Lung (tissue), 11 donors: ENCODE measurements at regions not wholly inside any gene's neighbourhood (a gene's known extent, or its start where the extent isn't known, plus 50 kb on each side); places are given as distances from the start of the nearest gene placed in this dataset.
"Not testable (repeated sequence)": the region's sequence is repeated elsewhere in the genome, so short reads cannot be mapped to it uniquely, and the experiment has no call there.

Experiments used
- ATAC-seq: fragments of 200-7000 bp; cut with Tn5 transposase; one replicate; pipeline ENCODE4 v1.9.1; 2020; ENCODE audit warnings: moderate number of reproducible peaks; ENCODE audit not compliant: insufficient read depth, low FRiP score
- DNase-seq, 3 donors: peaks; one replicate each; pipeline ENCODE4 v3.0.0-alpha.2; 2013 to 2017
- H3K27ac ChIP-seq, 2 donors: one replicate each; pipeline ENCODE4 v1.5.1; 2013; ENCODE audit warnings: mild to moderate bottlenecking in 2 of 2, moderate library complexity in 2 of 2, control low read depth in 1 of 2, inconsistent platforms in 1 of 2, low read depth in 1 of 2, low read length in 1 of 2
- H3K27me3 ChIP-seq, 3 donors: one replicate each; pipeline ENCODE4 v1.5.1; 2013; ENCODE audit warnings: low read length in 2 of 3; ENCODE audit not compliant: control insufficient read depth in 3 of 3, insufficient read depth in 3 of 3
- H3K36me3 ChIP-seq, 4 donors: one replicate each; pipeline ENCODE4 v1.5.1; 2013; ENCODE audit warnings: low read length in 4 of 4, mild to moderate bottlenecking in 1 of 4, moderate library complexity in 1 of 4; ENCODE audit not compliant: control insufficient read depth in 4 of 4, insufficient read depth in 4 of 4
- H3K4me1 ChIP-seq, 5 donors: one replicate each; pipeline ENCODE4 v1.5.1; 2013; ENCODE audit warnings: low read length in 5 of 5, mild to moderate bottlenecking in 2 of 5, moderate library complexity in 1 of 5; ENCODE audit not compliant: control insufficient read depth in 5 of 5, insufficient read depth in 5 of 5
- H3K4me3 ChIP-seq: one replicate; pipeline ENCODE4 v1.5.1; 2013; ENCODE audit warnings: mild to moderate bottlenecking, control low read depth, moderate library complexity
- H3K9ac ChIP-seq, 2 donors: one replicate each; pipeline ENCODE4 v1.5.1; 2013; ENCODE audit warnings: low read length in 2 of 2, control low read depth in 1 of 2; ENCODE audit not compliant: insufficient read depth in 1 of 2
- H3K9me3 ChIP-seq, 4 donors: one replicate each; pipeline ENCODE4 v1.5.1; 2013; ENCODE audit warnings: low read length in 3 of 4, mild to moderate bottlenecking in 1 of 4, moderate library complexity in 1 of 4; ENCODE audit not compliant: control insufficient read depth in 4 of 4, insufficient read depth in 3 of 4
- WGBS, 2 donors: extraction: QIAGEN DNeasy Blood & Tissue Kit; methylation state at CpG; one replicate each; pipeline ENCODE4 v1.1.7; 2013; 5-methylcytosine and 5-hydroxymethylcytosine counted together
- TF ChIP-seq, protein P1 (sequence below): IDR thresholded peaks from 2 replicates; pipeline ENCODE4 v1.5.1; 2012; ENCODE audit warnings: mild to moderate bottlenecking; ENCODE audit errors: control extremely low read depth, extremely low read depth
- donor health status: control.
- donor health status: control.
- donor health status: Bipolar disorder and iron deficiency.
- donor health status: healthy.
- donor health status: DM: yes; HTN: yes; CAD: no.

DNA sequence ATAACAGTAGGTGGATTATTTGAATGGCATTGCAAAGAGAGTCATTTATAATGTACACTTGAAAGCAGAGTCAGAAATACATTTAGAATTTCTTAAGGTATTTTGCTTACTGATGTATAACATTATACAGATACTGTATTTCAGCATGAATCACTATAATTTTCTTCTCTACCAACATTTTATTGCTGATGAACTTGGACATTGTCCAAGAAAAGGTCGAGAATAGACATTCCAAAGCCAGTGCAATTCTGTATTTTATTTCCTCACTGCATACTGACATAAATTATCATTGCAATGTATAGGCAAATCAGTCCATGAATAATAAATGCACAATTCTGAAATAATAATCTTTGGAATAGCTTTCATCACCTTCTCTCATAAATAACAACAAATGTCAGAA, 1420.0 kb upstream of the EYS start:
- ATAC-seq, result no peak
- no peak overlapping the region for H3K9ac ChIP-seq

DNA sequence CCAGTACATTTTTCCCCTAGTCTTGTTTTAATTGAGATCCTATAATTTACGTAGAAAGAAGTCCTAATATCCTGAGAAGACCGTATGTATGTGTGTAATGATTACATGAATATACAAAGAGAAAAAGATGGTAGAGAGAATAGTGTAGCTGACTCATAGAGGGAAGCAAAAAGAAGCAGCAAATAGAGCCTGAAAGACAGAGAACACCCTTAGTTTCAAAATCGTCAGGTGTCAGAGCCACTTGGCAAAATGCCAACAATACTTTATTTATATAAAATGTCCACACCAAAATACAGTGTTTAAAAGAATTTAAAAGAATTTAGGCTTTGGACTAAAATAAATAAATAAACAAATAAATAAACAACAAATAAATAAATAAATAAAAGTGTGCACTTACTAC, 1414.1 kb upstream of the EYS start:
- H3K4me1 ChIP-seq, result no peaks in the 10 kb centered on the region
- no peaks in the 10 kb centered on the region for H3K9me3 ChIP-seq
- no peaks in the 10 kb centered on the region for H3K27me3 ChIP-seq
- TF ChIP-seq, protein P1, sequence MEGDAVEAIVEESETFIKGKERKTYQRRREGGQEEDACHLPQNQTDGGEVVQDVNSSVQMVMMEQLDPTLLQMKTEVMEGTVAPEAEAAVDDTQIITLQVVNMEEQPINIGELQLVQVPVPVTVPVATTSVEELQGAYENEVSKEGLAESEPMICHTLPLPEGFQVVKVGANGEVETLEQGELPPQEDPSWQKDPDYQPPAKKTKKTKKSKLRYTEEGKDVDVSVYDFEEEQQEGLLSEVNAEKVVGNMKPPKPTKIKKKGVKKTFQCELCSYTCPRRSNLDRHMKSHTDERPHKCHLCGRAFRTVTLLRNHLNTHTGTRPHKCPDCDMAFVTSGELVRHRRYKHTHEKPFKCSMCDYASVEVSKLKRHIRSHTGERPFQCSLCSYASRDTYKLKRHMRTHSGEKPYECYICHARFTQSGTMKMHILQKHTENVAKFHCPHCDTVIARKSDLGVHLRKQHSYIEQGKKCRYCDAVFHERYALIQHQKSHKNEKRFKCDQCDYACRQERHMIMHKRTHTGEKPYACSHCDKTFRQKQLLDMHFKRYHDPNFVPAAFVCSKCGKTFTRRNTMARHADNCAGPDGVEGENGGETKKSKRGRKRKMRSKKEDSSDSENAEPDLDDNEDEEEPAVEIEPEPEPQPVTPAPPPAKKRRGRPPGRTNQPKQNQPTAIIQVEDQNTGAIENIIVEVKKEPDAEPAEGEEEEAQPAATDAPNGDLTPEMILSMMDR, result no peak
- no peak overlapping the region for H3K9ac ChIP-seq
- ATAC-seq (no peak), DNase-seq (no peak)
- H3K36me3 ChIP-seq, result no peaks in the 10 kb centered on the region
- H3K4me3 ChIP-seq, result no peak overlapping the region
- H3K27ac ChIP-seq, result no peak overlapping the region
- 81 to 91% methylated on average over 3 of the region's 3 CpGs for WGBS, 2 donors

More for the DNA sequence above, 1420.0 kb upstream of the EYS start:
- TF ChIP-seq, protein P1, result no peak
- no peaks in the 10 kb centered on the region for H3K9me3 ChIP-seq
- H3K36me3 ChIP-seq, result no peaks in the 10 kb centered on the region
- no peak for DNase-seq
- H3K4me1 ChIP-seq, result no peaks in the 10 kb centered on the region
- H3K27ac ChIP-seq, result no peak overlapping the region
- 32 to 49% methylated on average over 1 of the region's 1 CpG for WGBS, 2 donors
- no peak overlapping the region for H3K4me3 ChIP-seq
- no peaks in the 10 kb centered on the region for H3K27me3 ChIP-seq

DNA sequence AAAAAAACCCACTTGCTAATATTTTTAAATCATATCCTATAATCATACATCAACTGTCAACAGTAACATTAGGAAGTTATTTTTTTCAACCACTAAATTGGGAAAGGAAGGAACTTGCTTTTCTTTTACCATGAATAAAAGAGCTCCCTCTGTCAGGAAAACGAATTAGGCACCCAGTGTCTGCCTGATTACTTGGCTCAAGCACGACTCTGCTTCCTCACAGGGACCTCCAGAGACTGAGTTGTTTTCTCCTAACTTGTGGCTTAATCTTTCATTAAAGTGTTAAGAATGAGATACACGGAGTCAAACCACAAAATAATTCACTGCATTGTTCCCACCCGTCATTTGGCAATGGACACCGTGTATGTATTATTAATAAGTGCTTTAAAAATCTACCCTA, 1405.1 kb upstream of the EYS start:
- Histone ChIP-seq H3K4me1 (no peaks in the 10 kb centered on the region), H3K27ac (no peak overlapping the region)

DNA sequence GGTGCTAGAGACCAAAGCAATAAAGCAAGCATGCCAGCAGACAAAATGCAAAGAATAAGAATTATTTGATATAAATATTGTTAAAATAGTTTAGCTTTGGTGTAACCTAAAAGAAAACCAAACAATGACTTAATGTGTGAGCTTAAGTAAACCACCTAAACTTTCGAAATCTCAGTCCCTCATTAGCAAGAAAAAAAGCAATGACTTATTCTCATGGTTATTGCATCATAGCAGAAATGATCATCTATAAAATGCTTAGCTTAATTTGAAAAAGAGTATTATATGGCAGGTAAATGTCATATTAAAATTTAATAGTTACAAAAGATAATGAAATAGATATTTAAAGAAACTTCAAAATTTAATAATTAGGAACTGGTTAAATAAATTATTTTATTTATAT, 1395.7 kb upstream of the EYS start:
- H3K27me3 ChIP-seq, result no peaks in the 10 kb centered on the region
- no peaks in the 10 kb centered on the region for H3K9me3 ChIP-seq
- DNase-seq, result no peak
- no peak for ATAC-seq
- H3K36me3 ChIP-seq, result no peaks in the 10 kb centered on the region
- H3K4me3 ChIP-seq, result no peak overlapping the region
- H3K27ac ChIP-seq, result no peak overlapping the region
- no peaks in the 10 kb centered on the region for H3K4me1 ChIP-seq
- no peak overlapping the region for H3K9ac ChIP-seq
- 54 to 73% methylated on average over 1 of the region's 1 CpG for WGBS, 2 donors
- TF ChIP-seq, protein P1, result no peak

More for the DNA sequence above, 1405.1 kb upstream of the EYS start:
- DNase-seq, result peak in 1 of 3 donors; percentile 12
- WGBS, 2 donors, result 10 to 28% methylated on average over 5 of the region's 5 CpGs
- no peaks in the 10 kb centered on the region for H3K36me3 ChIP-seq
- no peaks in the 10 kb centered on the region for H3K27me3 ChIP-seq
- TF ChIP-seq, protein P1, result no peak
- H3K4me3 ChIP-seq, result no peak overlapping the region
- H3K9me3 ChIP-seq, result no peaks in the 10 kb centered on the region
- H3K9ac ChIP-seq, result no peak overlapping the region
- ATAC-seq, result no peak

DNA sequence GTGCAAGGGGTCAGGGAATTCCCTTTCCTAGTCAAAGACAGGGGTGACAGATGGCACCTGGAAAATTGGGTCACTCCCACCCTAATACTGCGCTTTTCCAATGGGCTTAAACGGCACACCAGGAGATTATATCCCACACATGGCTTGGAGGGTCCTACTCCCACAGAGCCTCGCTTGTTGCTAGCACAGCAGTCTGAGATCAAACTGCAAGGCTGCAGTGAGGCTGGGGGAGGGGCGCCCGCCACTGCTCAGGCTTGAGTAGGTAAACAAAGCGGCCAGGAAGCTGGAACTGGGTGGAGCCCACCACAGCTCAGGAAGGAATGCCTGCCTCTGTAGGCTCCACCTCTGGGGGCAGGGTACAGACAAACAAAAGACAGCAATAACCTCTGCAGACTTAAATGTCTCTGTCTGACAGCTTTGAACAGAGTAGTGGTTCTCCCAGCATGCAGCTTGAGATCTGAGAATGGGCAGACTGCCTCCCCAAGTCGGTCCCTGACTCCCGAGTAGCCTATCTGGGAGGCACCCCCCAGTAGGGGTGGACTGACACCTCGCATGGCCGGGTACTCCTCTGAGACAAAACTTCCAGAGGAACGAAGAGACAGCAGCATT, 1388.7 kb upstream of the EYS start:
- H3K4me3 ChIP-seq, H3K27ac ChIP-seq, ATAC-seq, DNase-seq, H3K9ac ChIP-seq, H3K9me3 ChIP-seq, H3K4me1 ChIP-seq, H3K36me3 ChIP-seq, H3K27me3 ChIP-seq: not testable (repeated sequence)
- WGBS, 2 donors, result 86 to 95% methylated on average over 10 to 11 of the region's 11 CpGs
